GM12878 (cell line): ENCODE measurements at regions not wholly inside any gene's neighbourhood (a gene's known extent, or its start where the extent isn't known, plus 50 kb on each side); places are given as distances from the start of the nearest gene placed in this dataset.

Experiments
- BCL11A ChIP-seq: IDR thresholded peaks from 2 replicates; pipeline ENCODE4 v1.6.1; 2011; ENCODE audit warnings: low read depth, low read length
- CREB1 ChIP-seq: IDR thresholded peaks from 2 replicates; pipeline ENCODE4 v1.6.1; 2012; ENCODE audit warnings: low read depth, mild to moderate bottlenecking, inconsistent platforms
- EZH2 ChIP-seq: IDR thresholded peaks from 2 replicates; pipeline ENCODE4 v1.6.1; 2012; ENCODE audit warnings: low read depth, mild to moderate bottlenecking, control low read depth, inconsistent platforms, low read length, borderline replicate concordance; ENCODE audit not compliant: control insufficient read depth
- GABPA ChIP-seq: IDR thresholded peaks from 2 replicates; pipeline ENCODE4 v1.6.1; 2014; ENCODE audit warnings: antibody characterized with exemption, low read depth, mild to moderate bottlenecking, inconsistent platforms
- POLR2A ChIP-seq: IDR thresholded peaks from 2 replicates; pipeline ENCODE4 v1.6.1; 2011; ENCODE audit warnings: low read depth, mild to moderate bottlenecking, low read length
- SPI1 ChIP-seq: IDR thresholded peaks from 2 replicates; pipeline ENCODE4 v1.6.1; 2011; ENCODE audit warnings: low read depth, mild to moderate bottlenecking, low read length, moderate library complexity, borderline replicate concordance; ENCODE audit not compliant: insufficient read depth
- SUPT20H ChIP-seq: IDR thresholded peaks from 2 replicates; pipeline ENCODE4 v1.6.1; 2011; ENCODE audit warnings: low read depth, mild to moderate bottlenecking, low read length, moderate library complexity, borderline replicate concordance; ENCODE audit not compliant: control insufficient read depth
- TF ChIP-seq, protein P1 (sequence below), 3 experiments: IDR thresholded peaks in 2 of 3; conservative IDR thresholded peaks in 1 of 3; 2 replicates each; pipeline ENCODE4 v1.5.1; 2011; ENCODE audit warnings: low read depth in 3 of 3, low read length in 3 of 3, mild to moderate bottlenecking in 3 of 3, control low read depth in 2 of 3, moderate library complexity in 2 of 3, inconsistent platforms in 1 of 3, mixed read lengths in 1 of 3; ENCODE audit not compliant: control insufficient read depth in 2 of 3, insufficient read depth in 1 of 3; ENCODE audit errors: extremely low read depth in 1 of 3
- TF ChIP-seq, protein P2 (sequence below): fragments of 150-350 bp; IDR thresholded peaks from 2 replicates; pipeline ENCODE4 v1.6.1; 2016; ENCODE audit warnings: low read depth, low read length
- TF ChIP-seq, protein P3 (sequence below): IDR thresholded peaks from 2 replicates; pipeline ENCODE4 v1.6.1; 2012; ENCODE audit warnings: mild to moderate bottlenecking, low read depth, low read length
- TF ChIP-seq, protein P4 (sequence below): fragments of 450-650 bp; IDR thresholded peaks from 2 replicates; pipeline ENCODE4 v1.6.1; 2018; ENCODE audit warnings: borderline replicate concordance, mild to moderate bottlenecking; ENCODE audit not compliant: partially characterized antibody
- TF ChIP-seq, protein P5 (sequence below): IDR thresholded peaks from 2 replicates; pipeline ENCODE4 v1.6.1; 2012; ENCODE audit warnings: low read length, inconsistent platforms
- TF ChIP-seq, protein P6 (sequence below): IDR thresholded peaks from 2 replicates; pipeline ENCODE4 v1.6.1; 2011; ENCODE audit warnings: borderline replicate concordance, low read depth, mild to moderate bottlenecking, moderate library complexity, mixed read lengths, low read length; ENCODE audit not compliant: insufficient read depth; ENCODE audit errors: extremely low read length

DNA sequence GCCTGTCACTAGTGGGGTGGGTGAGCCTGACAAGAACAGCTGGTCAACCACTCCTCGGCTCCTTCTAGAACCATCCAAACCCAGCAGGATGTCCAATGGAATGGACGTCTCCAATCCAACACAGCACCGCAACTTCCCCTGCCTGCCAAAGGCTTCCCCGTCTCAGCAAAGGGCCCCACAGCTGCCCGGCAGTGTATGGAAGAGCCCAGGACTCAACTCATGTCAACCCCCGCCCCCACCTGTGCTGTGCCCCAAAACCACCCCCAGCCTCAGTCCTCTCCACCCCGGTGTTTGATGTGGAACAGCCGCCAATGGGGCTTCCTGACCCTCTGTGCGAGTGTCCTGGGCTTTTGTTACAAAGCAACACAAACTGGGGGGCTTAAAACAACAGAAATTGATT, 223.8 kb downstream of the CTTN start:
- TF ChIP-seq BCL11A: no peak
- TF ChIP-seq, protein P1, sequence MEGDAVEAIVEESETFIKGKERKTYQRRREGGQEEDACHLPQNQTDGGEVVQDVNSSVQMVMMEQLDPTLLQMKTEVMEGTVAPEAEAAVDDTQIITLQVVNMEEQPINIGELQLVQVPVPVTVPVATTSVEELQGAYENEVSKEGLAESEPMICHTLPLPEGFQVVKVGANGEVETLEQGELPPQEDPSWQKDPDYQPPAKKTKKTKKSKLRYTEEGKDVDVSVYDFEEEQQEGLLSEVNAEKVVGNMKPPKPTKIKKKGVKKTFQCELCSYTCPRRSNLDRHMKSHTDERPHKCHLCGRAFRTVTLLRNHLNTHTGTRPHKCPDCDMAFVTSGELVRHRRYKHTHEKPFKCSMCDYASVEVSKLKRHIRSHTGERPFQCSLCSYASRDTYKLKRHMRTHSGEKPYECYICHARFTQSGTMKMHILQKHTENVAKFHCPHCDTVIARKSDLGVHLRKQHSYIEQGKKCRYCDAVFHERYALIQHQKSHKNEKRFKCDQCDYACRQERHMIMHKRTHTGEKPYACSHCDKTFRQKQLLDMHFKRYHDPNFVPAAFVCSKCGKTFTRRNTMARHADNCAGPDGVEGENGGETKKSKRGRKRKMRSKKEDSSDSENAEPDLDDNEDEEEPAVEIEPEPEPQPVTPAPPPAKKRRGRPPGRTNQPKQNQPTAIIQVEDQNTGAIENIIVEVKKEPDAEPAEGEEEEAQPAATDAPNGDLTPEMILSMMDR (IDR thresholded peaks at IDR 0.05 in 2 of 3, conservative IDR thresholded peaks at IDR 0.05 in 1 of 3; ENCODE audit: control insufficient read depth in 2 of 3, extremely low read depth in 1 of 3, insufficient read depth in 1 of 3, low read depth in 3 of 3, low read length in 3 of 3): no peak
- TF ChIP-seq, protein P2, sequence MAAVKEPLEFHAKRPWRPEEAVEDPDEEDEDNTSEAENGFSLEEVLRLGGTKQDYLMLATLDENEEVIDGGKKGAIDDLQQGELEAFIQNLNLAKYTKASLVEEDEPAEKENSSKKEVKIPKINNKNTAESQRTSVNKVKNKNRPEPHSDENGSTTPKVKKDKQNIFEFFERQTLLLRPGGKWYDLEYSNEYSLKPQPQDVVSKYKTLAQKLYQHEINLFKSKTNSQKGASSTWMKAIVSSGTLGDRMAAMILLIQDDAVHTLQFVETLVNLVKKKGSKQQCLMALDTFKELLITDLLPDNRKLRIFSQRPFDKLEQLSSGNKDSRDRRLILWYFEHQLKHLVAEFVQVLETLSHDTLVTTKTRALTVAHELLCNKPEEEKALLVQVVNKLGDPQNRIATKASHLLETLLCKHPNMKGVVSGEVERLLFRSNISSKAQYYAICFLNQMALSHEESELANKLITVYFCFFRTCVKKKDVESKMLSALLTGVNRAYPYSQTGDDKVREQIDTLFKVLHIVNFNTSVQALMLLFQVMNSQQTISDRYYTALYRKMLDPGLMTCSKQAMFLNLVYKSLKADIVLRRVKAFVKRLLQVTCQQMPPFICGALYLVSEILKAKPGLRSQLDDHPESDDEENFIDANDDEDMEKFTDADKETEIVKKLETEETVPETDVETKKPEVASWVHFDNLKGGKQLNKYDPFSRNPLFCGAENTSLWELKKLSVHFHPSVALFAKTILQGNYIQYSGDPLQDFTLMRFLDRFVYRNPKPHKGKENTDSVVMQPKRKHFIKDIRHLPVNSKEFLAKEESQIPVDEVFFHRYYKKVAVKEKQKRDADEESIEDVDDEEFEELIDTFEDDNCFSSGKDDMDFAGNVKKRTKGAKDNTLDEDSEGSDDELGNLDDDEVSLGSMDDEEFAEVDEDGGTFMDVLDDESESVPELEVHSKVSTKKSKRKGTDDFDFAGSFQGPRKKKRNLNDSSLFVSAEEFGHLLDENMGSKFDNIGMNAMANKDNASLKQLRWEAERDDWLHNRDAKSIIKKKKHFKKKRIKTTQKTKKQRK: no peak
- TF ChIP-seq, protein P3, sequence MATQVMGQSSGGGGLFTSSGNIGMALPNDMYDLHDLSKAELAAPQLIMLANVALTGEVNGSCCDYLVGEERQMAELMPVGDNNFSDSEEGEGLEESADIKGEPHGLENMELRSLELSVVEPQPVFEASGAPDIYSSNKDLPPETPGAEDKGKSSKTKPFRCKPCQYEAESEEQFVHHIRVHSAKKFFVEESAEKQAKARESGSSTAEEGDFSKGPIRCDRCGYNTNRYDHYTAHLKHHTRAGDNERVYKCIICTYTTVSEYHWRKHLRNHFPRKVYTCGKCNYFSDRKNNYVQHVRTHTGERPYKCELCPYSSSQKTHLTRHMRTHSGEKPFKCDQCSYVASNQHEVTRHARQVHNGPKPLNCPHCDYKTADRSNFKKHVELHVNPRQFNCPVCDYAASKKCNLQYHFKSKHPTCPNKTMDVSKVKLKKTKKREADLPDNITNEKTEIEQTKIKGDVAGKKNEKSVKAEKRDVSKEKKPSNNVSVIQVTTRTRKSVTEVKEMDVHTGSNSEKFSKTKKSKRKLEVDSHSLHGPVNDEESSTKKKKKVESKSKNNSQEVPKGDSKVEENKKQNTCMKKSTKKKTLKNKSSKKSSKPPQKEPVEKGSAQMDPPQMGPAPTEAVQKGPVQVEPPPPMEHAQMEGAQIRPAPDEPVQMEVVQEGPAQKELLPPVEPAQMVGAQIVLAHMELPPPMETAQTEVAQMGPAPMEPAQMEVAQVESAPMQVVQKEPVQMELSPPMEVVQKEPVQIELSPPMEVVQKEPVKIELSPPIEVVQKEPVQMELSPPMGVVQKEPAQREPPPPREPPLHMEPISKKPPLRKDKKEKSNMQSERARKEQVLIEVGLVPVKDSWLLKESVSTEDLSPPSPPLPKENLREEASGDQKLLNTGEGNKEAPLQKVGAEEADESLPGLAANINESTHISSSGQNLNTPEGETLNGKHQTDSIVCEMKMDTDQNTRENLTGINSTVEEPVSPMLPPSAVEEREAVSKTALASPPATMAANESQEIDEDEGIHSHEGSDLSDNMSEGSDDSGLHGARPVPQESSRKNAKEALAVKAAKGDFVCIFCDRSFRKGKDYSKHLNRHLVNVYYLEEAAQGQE: no peak
- no peak for TF ChIP-seq POLR2A
- TF ChIP-seq CREB1: no peak
- no peak for TF ChIP-seq GABPA
- TF ChIP-seq SPI1: no peak
- TF ChIP-seq EZH2: no peak
- TF ChIP-seq, protein P4, sequence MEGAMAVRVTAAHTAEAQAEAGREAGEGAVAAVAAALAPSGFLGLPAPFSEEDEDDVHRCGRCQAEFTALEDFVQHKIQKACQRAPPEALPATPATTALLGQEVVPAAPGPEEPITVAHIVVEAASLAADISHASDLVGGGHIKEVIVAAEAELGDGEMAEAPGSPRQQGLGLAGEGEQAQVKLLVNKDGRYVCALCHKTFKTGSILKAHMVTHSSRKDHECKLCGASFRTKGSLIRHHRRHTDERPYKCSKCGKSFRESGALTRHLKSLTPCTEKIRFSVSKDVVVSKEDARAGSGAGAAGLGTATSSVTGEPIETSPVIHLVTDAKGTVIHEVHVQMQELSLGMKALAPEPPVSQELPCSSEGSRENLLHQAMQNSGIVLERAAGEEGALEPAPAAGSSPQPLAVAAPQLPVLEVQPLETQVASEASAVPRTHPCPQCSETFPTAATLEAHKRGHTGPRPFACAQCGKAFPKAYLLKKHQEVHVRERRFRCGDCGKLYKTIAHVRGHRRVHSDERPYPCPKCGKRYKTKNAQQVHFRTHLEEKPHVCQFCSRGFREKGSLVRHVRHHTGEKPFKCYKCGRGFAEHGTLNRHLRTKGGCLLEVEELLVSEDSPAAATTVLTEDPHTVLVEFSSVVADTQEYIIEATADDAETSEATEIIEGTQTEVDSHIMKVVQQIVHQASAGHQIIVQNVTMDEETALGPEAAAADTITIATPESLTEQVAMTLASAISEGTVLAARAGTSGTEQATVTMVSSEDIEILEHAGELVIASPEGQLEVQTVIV: no peak
- TF ChIP-seq, protein P5, sequence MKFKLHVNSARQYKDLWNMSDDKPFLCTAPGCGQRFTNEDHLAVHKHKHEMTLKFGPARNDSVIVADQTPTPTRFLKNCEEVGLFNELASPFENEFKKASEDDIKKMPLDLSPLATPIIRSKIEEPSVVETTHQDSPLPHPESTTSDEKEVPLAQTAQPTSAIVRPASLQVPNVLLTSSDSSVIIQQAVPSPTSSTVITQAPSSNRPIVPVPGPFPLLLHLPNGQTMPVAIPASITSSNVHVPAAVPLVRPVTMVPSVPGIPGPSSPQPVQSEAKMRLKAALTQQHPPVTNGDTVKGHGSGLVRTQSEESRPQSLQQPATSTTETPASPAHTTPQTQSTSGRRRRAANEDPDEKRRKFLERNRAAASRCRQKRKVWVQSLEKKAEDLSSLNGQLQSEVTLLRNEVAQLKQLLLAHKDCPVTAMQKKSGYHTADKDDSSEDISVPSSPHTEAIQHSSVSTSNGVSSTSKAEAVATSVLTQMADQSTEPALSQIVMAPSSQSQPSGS: no peak
- no peak for TF ChIP-seq SUPT20H
- TF ChIP-seq, protein P6, sequence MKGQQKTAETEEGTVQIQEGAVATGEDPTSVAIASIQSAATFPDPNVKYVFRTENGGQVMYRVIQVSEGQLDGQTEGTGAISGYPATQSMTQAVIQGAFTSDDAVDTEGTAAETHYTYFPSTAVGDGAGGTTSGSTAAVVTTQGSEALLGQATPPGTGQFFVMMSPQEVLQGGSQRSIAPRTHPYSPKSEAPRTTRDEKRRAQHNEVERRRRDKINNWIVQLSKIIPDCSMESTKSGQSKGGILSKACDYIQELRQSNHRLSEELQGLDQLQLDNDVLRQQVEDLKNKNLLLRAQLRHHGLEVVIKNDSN: no peak
